ENCODE measurements at regions not wholly inside any gene's neighbourhood (a gene's known extent, or its start where the extent isn't known, plus 50 kb on each side); places are given as distances from the start of the nearest gene placed in this dataset.
A peak's percentile ranks its signal among the peaks of the same experiment; 100 is the strongest.
"Not testable (repeated sequence)": the region's sequence is repeated elsewhere in the genome, so short reads cannot be mapped to it uniquely, and the experiment has no call there.

GRCh38 chr1:228648647-228649383, 86.5 kb upstream of the RHOU start:
- Histone ChIP-seq H3K27me3 (peaks cover 59 to 74% (median 71%) of the 10 kb centered on the region in 11 experiments), H3K9ac (no peak overlapping the region), H3K4me3 (peak overlapping the region in 2 of 10 experiments; percentile 52 to 69; a peak in 2 of 20 replicates), H3K4me2 (peak overlapping the region in 5 of 11 experiments; percentile 80 to 97 (median 89); a peak in 8 of 22 replicates), H3K9me3 (replicated peaks in 1 of 11) (peaks cover 0 to 13% (median 4%) of the 10 kb centered on the region in 11 experiments; a peak in 6 of 22 replicates), H3K4me1 (peaks cover 17 to 26% (median 18%) of the 10 kb centered on the region in 10 experiments), H4K20me1 (peaks cover 0 to 49% (median 32%) of the 10 kb centered on the region in 11 experiments; a peak in 19 of 22 replicates), H3K36me3 (no peaks in the 10 kb centered on the region), H3K27ac (no peak overlapping the region)
- TF ChIP-seq Cebpa-rat (IDR thresholded peaks at IDR 0.05) = no peak

GRCh38 chr1:228650141-228650540, 85.1 kb upstream of the RHOU start:
- H3K36me3 ChIP-seq = no peaks in the 10 kb centered on the region
- peaks cover 0 to 13% (median 4%) of the 10 kb centered on the region in 11 experiments; a peak in 6 of 22 replicates for H3K9me3 ChIP-seq (replicated peaks in 1 of 11)
- H3K27ac ChIP-seq = no peak overlapping the region
- H3K4me2 ChIP-seq = no peak overlapping the region
- peaks cover 65 to 88% (median 81%) of the 10 kb centered on the region in 11 experiments for H3K27me3 ChIP-seq
- TF ChIP-seq Cebpa-rat (IDR thresholded peaks at IDR 0.05) = no peak
- no peak overlapping the region for H3K9ac ChIP-seq
- peaks cover 17 to 26% (median 18%) of the 10 kb centered on the region in 10 experiments for H3K4me1 ChIP-seq
- H4K20me1 ChIP-seq = peaks cover 0 to 49% (median 32%) of the 10 kb centered on the region in 11 experiments; a peak in 19 of 22 replicates
- no peak overlapping the region; a peak in 1 of 20 replicates for H3K4me3 ChIP-seq

DNA sequence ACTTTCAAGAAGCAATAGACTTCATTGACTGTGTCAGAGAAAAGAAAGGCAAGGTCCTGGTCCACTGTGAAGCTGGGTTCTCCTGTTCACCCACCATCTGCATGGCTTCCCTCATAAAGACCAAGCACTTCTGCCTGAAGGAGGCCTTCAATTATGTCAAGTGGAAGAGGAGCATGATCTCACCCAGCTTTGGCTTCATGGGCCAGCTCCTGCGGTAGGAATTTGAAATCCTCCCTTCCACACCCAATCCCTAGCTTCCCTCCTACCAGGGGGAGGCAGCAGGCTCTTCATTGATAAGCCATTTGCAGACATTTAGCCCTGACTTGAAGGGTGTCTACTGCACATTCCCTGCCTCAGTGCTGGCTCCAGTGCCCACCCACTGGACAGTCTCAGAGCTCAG, 84.3 kb upstream of the RHOU start:
- no peak overlapping the region for H3K4me3 ChIP-seq
- H3K4me2 ChIP-seq = no peak overlapping the region
- peaks cover 17 to 26% (median 18%) of the 10 kb centered on the region in 10 experiments for H3K4me1 ChIP-seq
- no peak overlapping the region for H3K27ac ChIP-seq
- peaks cover 0 to 49% (median 32%) of the 10 kb centered on the region in 11 experiments; a peak in 19 of 22 replicates for H4K20me1 ChIP-seq
- H3K9me3 ChIP-seq (replicated peaks in 1 of 11) = peaks cover 0 to 13% (median 4%) of the 10 kb centered on the region in 11 experiments; a peak in 6 of 22 replicates
- peaks cover 65 to 96% (median 89%) of the 10 kb centered on the region in 11 experiments for H3K27me3 ChIP-seq
- TF ChIP-seq Cebpa-rat (IDR thresholded peaks at IDR 0.05) = no peak
- no peak overlapping the region for H3K9ac ChIP-seq
- no peaks in the 10 kb centered on the region for H3K36me3 ChIP-seq

DNA sequence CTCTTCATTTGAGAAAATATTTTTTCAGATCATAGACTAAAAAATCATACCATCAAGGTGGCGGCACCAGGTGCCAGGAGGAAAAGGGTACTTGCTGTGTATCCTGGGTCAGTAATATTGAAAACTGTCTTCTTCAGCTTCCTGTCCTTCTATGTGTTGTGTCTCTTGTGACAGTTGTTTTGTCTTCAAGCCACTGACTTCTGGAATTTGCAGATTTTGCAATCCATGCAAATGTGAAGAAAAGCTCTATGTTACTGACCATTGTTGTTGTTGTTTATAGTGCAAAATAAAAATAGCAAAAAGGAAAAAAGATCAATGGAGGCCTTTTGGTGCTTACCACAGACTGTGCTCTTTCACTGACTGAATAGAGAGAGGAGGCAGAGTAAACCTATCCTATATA, 83.2 kb upstream of the RHOU start:
- H3K27me3 ChIP-seq = peaks cover 59 to 92% (median 86%) of the 10 kb centered on the region in 11 experiments

DNA sequence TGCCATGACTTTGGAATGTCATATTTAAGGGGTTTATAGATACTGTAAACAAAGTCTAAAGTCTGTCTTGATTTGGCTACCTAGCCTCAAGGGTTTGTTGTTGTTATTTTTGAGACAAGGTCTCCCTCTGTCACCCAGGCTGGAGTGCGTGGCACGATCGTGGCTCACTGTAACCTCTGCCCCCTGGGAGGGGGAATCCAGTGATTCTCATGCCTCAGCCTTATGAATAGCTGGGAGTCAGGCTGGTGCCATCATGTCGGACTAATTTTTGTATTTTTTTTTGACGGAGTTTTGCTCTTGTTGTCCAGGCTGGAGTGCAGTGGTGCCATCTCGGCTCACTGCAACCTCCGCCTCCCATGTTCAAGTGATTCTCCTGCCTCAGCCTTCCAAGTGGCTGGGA, 82.2 kb upstream of the RHOU start:
- not testable (repeated sequence) for H3K9ac ChIP-seq, H3K4me2 ChIP-seq, H3K36me3 ChIP-seq, H3K4me3 ChIP-seq, H3K27ac ChIP-seq
- Histone ChIP-seq H3K4me1 (peaks cover 3 to 12% (median 4%) of the 10 kb centered on the region in 10 experiments), H4K20me1 (peaks cover 0 to 34% (median 19%) of the 10 kb centered on the region in 11 experiments; a peak in 18 of 22 replicates), H3K9me3 (replicated peaks in 1 of 11) (peaks cover 0 to 13% (median 4%) of the 10 kb centered on the region in 11 experiments; a peak in 6 of 22 replicates), H3K27me3 (peaks cover 50 to 83% (median 77%) of the 10 kb centered on the region in 11 experiments)

More for the DNA sequence above, 83.2 kb upstream of the RHOU start:
- Histone ChIP-seq H3K4me2 (peak overlapping the region in 1 of 11 experiments; percentile 22; a peak in 1 of 22 replicates), H3K4me3 (no peak overlapping the region), H4K20me1 (peaks cover 0 to 43% (median 29%) of the 10 kb centered on the region in 11 experiments; a peak in 19 of 22 replicates), H3K27ac (no peak overlapping the region), H3K36me3 (no peaks in the 10 kb centered on the region), H3K4me1 (peaks cover 12 to 21% (median 13%) of the 10 kb centered on the region in 10 experiments), H3K9ac (no peak overlapping the region), H3K9me3 (replicated peaks in 1 of 11) (peaks cover 0 to 13% (median 4%) of the 10 kb centered on the region in 11 experiments; a peak in 6 of 22 replicates)
- no peak for TF ChIP-seq Cebpa-rat (IDR thresholded peaks at IDR 0.05)

DNA sequence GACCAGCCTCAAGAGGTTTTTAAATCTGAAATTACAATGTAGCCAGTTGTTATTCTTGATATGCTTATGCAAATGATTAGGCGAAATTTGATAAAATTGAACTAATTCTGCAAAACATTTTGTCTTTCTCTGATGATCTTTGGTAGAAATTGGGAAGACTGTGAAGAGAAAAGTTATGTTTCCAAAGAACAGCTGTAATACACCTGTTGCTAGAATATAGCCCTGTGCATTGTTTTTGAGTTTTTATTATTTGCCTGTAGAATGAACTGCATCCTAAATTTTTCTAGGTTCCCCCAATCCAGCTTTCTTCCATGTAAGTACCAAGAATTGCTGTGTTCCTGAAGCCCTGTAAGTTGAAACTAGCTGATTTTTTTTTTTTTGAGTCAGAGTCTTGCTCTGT, 81.5 kb upstream of the RHOU start:
- no peak for TF ChIP-seq Cebpa-rat (IDR thresholded peaks at IDR 0.05)
- peaks cover 0 to 13% (median 4%) of the 10 kb centered on the region in 11 experiments; a peak in 6 of 22 replicates for H3K9me3 ChIP-seq (replicated peaks in 1 of 11)
- no peak overlapping the region for H3K27ac ChIP-seq
- H3K4me1 ChIP-seq = peaks cover 0 to 6% (median 0%) of the 10 kb centered on the region in 10 experiments; a peak in 1 of 20 replicates
- H3K9ac ChIP-seq = no peak overlapping the region
- peaks cover 0 to 27% (median 13%) of the 10 kb centered on the region in 11 experiments; a peak in 15 of 22 replicates for H4K20me1 ChIP-seq
- H3K4me3 ChIP-seq = no peak overlapping the region
- H3K27me3 ChIP-seq = peaks cover 48 to 78% (median 73%) of the 10 kb centered on the region in 11 experiments
- H3K4me2 ChIP-seq = no peak overlapping the region
- H3K36me3 ChIP-seq = no peaks in the 10 kb centered on the region

GRCh38 chr1:228655796-228656394, 79.4 kb upstream of the RHOU start:
- Histone ChIP-seq H3K9me3 (replicated peaks in 1 of 11) (0 out of 22 replicates have a peak, but pooled peaks cover 0 to 4% (median 0%) of the 10 kb centered on the region in 11 experiments), H4K20me1 (peaks cover 0 to 10% (median 0%) of the 10 kb centered on the region in 11 experiments; a peak in 7 of 22 replicates), H3K9ac (no peak overlapping the region), H3K36me3 (no peaks in the 10 kb centered on the region), H3K4me1 (peaks cover 0 to 6% (median 0%) of the 10 kb centered on the region in 10 experiments; a peak in 1 of 20 replicates), H3K4me3 (no peak overlapping the region), H3K27ac (no peak overlapping the region), H3K27me3 (peaks cover 26 to 58% (median 52%) of the 10 kb centered on the region in 11 experiments), H3K4me2 (no peak overlapping the region)
- TF ChIP-seq Cebpa-rat (IDR thresholded peaks at IDR 0.05) = no peak

- not testable (repeated sequence) for H3K4me2 ChIP-seq; H3K36me3 ChIP-seq; H3K9me3 ChIP-seq (replicated peaks in 1 of 11)
Measured at GRCh38 chr1:228662007-228662689, 73.1 kb upstream of the RHOU start.

More at GRCh38 chr1:228662007-228662689, 73.1 kb upstream of the RHOU start:
- not testable (repeated sequence) for H4K20me1 ChIP-seq, H3K27ac ChIP-seq, H3K27me3 ChIP-seq, H3K4me3 ChIP-seq, H3K4me1 ChIP-seq, H3K9ac ChIP-seq
